GM19351 (cell line): ENCODE measurements at regions not wholly inside any gene's neighbourhood (a gene's known extent, or its start where the extent isn't known, plus 50 kb on each side); places are given as distances from the start of the nearest gene placed in this dataset.
A peak's percentile ranks its signal among the peaks of the same experiment; 100 is the strongest.

Experiments
- ATAC-seq: cut with Tn5 transposase; IDR thresholded peaks from one replicate; pipeline ENCODE4 v1.9.1; 2021; ENCODE audit warnings: mild to moderate bottlenecking, moderate library complexity; ENCODE audit not compliant: unreplicated experiment

DNA sequence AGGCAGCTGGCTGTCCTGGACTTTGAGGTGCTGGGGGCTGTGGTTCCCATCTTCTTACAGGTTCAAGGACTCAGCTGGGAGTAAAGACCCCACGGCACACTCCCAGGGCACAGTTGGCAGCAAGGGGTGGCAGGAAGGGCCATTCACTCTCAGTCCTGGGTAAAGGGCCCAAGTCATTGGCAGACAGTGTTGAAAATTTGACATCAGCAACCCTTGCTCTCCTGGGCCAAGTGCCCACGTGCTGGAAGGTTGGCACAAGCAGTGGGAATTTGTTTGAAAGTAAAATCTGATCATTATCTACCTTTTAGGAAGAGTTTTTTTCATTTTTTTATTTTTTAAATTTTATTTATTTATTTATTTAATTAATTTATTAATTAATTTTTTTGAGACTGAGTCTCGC, 241.6 kb upstream of the MKI67 start:
- ATAC-seq, result no peak

DNA sequence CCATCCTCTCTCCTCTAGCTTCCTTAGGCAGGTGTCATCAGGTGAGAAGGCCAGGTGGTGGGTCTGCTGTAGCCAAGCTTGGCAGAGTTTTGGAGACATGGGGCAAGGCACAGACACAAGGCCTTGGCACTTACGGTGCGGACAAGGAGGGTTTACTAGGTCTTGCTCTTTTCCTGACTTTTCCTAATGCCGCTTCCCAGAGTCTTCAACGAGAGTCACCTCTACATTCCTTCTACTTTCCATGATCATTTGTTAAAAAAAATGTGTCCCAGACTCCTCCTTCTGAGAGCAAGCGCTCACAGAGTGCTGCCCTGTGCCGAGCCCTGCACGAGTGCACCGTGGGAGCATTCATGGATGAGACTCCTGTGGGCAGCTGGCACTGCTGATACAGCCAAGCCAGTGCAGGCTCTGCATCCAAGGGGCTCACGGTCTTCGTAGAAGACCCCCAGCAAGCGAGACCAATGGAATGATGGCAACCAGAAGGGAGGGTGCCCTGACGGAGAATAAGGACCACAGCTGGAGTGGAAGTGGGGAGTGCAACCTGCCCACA, 243.0 kb upstream of the MKI67 start:
- no peak for ATAC-seq

DNA sequence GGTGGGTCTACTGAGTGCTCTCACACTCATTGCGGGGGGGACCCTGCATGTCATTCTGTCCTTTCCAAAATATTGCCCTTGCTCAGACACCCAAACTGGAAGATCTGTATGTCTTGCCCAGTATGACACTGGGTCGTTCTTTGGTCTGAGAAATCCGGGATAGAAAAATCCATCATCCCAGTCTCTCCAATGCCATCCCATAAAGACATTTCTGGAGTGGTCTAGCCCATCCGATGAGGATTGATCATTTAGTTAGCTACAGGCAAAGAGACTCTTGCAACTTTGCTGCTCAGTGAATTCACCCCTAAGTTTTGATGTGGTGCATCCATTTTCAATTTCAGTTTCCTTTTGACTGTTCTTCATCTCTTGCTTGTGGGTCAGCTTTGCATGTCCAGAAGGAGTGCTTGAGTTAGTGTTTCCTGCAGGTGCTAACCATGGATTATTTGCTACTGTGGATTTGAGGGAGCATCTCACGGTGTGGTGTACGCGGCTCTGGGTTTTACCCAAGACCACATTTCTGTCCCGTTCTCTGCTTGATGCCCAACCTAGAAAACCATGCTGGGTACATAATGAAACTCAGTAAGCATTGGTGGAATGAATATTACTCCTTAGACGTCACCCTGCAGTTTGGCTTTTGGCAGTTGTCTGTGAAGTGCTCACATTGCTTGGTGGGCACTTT, 247.0 kb upstream of the MKI67 start:
- peak; percentile 97 for ATAC-seq

DNA sequence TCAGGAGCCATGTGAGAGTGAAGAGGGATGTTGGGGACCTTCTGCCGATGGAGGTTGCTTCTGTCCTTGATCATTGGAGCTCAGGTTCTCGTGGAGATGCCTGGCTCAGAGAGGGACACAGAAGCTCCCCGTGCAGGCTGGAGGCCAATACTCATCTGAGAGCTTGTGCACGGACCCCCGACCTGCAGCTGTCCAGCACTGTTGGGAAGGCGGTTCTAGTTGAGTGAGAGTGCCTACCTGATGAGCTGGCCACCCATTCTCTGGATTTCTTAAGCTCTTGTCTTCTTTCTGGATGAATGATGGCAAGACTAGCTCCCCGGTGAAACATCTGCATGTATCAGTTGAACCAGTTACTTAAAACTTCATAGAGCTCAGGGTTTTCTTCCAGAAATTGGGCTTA, 247.6 kb upstream of the MKI67 start:
- ATAC-seq, result no peak

- no peak for ATAC-seq
These were observed 248.9 kb upstream of the MKI67 start for GRCh38 chr10:128375171-128375570.

- ATAC-seq, result no peak
These were observed 251.3 kb upstream of the MKI67 start for GRCh38 chr10:128377364-128377987.

DNA sequence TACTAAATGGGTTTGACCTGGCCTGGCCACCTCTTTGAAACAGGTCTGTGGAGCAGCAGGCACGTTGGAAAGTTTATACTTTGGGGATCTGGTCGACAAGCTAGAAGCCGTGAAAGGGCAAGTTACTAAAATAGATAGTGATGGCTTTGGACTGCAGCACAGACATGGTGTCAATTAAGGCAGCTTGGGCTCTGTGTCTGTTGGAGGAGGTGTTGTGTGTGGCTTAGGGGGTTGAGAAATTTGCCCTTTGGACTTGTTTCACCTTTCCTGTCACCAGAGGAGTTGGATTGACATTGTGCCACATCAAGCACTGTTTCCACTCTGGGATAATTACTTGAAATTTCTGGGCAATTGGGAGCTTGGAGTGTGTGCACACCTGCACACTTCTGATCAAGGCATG, 251.8 kb upstream of the MKI67 start:
- ATAC-seq, result no peak

- ATAC-seq, result no peak
These were observed 254.7 kb upstream of the MKI67 start for GRCh38 chr10:128380946-128381345.

- no peak for ATAC-seq
These were observed 256.0 kb upstream of the MKI67 start for GRCh38 chr10:128382225-128382624.

DNA sequence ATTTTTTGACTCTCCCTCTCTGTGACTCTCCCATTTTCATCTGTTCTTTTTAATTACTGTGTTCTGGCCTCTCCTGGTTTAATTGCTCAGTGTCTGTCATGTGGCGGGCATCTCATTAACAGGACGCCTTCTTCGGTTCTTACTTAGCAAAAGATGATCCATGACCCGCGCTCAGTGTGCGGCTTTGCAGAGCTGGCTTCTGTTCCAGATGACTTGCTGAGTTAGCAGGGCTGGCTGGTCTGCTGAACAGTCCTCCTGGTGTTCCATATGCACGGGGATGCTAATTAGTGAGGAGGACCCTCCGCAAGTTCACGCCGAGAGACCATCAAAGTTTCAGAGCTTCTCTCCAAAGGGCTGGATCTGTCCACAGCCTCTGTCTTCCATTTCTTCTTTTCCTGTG, 258.6 kb upstream of the MKI67 start:
- ATAC-seq, result no peak

DNA sequence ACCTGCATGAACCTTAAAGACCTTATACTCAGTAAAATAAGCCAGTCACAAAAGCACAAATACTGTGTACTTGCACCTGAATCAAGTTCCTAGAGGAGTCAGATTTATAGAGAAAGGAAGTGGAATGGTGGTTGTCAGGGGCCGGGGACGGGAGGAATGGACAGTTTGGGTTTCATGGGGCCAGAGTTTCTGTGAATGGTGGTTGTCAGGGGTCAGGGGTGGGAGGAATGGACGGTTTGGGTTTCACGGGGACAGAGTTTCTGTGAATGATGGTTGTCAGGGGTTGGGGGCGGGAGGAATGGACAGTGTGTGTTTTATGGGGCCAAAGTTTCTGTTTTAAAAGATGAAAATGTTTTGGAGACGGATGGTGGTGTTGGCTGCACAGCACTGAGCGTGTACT, 260.0 kb upstream of the MKI67 start:
- no peak for ATAC-seq

DNA sequence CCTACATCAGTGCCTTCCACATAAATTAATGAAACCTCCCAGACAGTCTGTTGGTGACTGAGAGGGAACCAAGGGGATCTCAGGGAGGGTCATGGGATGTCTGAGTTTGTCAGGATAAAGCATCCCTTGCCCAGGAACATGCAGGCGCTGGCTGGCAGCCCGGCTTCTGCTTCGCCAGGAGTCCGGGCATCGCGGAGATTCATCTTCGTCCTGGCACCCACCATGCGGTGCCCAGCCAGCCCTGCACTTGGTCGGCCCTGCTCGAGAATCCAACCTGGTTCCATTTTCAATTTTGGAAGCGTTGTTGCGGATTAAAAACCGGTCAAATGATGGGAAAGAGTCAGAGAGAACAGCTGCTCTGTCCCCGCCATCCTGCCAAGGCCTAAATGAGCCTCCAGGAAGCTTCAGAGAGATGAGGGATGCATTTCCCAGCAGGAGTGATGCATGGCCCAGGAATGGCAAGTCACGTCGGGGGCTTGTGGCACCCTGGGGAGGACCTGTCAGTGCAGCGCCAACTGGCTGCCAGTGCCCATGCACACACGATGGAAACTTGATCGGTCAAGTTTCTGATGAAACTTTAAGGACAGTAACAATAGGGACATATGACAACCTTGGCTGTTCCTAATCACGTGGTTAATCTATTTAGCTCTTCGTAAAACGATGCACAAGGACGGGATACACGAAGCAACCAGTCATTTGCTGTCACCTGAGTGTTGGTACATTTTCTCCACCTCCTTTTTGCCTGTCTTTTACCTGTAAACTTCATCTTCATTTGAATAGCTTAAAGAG, 260.8 kb upstream of the MKI67 start:
- ATAC-seq, result no peak

DNA sequence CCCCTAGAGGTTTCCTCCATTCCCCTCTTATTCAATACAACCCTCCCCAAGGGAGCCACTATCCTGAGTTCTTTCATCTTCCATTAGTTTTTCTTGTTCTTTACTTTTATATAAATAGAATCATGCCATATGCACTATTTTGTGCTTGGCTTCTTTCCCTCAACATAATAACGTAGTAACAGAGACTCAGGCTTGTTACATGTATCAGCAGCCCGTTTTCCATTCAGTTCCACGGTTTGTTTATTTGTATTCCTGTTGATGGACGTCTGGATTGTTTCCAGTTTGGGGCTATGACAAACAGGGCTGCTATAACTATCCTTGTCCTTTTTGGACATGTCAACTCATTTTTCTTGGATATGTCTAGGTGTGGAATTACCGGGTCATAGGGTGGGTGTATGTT, 264.4 kb upstream of the MKI67 start:
- no peak for ATAC-seq

- no peak for ATAC-seq
These were observed 267.3 kb upstream of the MKI67 start for GRCh38 chr10:128393546-128393945.

DNA sequence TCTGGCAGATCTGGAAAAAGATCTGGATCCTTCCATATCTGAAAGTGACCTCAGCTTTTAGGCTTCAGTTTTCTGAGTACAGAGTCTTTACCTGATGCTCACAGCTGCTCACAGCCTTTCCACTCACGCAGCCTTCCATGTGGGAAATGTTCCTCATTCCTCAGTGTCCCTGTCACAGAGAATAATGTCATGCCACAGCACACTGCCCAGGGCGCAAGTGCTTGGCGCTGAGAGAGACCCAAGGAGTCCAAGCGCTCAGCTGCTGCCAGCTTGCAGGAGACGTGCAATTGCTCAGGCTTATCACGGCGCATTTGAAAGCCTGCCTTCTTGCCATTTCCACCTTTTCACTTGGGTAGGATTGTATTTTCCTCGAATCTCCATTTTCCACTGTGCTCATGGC, 271.9 kb upstream of the MKI67 start:
- ATAC-seq, result no peak

- ATAC-seq, result no peak
These were observed 272.8 kb upstream of the MKI67 start for GRCh38 chr10:128398999-128399398.

- ATAC-seq, result no peak
These were observed 274.3 kb upstream of the MKI67 start for GRCh38 chr10:128400564-128400963.

DNA sequence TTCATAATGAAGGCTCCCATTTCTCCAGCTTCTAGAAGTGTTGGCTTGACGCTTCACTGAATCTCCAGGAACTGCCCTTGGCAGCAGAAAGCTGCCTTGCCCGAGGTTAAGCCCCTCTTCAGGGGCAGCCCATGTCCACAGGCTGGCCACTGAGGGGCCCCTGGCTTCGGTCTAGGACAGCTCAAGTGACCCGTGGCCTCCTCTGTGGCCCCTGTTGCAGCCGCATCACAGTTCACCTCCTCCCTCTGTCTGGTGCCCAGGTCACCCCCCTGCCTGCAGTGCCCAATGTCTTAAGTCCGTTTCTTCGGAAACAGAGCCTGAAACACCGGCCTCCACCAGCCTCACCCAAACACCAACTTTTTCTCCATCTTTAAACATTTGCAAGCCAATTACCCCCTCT, 279.2 kb upstream of the MKI67 start:
- ATAC-seq, result no peak

DNA sequence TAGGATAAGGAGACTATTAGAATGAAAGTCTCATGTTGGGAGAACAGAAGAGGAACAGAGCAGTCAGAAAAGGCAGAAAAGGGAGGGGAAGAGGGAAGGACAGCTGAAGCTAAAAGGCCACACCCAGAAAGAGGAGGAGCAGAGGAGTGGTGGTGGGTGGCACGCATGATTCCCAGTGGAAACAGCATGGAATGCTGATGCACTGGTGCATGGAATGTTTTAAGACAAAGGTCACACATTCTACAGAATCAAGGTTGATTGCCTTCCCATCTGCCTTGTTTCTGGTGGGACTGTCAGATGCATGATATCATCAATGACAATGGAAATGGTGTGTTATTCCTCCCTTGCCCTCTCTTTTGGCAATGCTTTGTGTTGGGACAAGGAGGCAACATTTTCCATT, 285.4 kb upstream of the MKI67 start:
- no peak for ATAC-seq

DNA sequence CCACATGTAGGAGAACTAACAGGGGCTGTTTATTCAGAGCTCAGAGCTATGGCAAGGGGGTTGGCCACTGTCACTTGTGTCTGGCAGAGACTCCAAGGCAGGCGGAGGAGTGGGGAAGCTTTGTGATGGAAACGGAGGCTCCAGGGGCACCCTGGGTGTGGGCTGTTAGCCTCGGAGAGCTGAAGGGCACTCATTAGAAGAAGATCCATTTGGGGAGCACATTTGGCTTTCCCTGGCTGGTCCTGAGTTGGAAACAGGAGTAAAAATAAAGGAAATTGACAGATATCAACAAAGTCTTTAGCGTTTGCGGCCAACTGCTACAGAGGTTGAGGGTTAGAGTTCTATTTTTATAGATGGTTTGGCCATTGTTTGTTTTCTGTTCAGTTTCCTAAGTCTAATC, 288.3 kb upstream of the MKI67 start:
- ATAC-seq, result no peak

DNA sequence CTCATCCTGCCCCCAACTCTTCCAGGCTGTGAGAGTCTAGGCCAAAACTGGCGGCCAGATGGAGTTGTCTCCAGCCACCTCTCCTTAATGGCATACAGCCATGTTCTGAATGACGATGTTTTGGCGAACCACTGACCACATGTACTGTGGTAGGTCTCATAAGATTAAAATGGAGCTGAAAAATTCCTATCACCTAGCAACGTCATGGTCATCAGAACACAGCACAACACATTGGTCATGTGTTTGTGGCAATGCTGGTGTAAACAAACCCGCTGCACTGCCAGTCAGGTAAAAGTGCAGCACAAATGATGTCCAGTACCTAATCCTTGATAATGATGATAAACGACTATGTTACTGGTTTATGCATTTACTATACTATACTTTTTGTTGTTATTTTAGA, 290.0 kb upstream of the MKI67 start:
- no peak for ATAC-seq

DNA sequence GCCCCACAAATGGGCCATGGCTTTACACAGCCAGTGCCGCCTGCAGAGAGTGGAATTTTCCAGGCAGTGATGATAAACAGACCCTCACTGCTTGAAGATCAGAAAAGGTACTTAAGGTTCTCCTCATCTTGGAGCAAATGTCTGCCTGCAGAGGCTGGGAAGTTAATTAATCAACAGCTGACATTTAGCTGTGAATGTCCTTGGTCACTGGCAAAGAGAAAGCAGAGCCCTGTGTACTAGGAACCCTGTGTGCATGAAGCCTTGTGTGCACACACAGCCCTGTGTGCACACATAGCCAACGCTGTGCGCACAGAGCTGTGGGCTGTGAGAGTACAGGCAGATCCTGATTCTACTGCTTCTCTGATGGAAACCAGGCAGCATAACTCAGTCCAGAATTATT, 291.6 kb upstream of the MKI67 start:
- no peak for ATAC-seq
